ENCODE measurements at regions not wholly inside any gene's neighbourhood (a gene's known extent, or its start where the extent isn't known, plus 50 kb on each side); places are given as distances from the start of the nearest gene placed in this dataset.
"Not testable (repeated sequence)": the region's sequence is repeated elsewhere in the genome, so short reads cannot be mapped to it uniquely, and the experiment has no call there.

DNA sequence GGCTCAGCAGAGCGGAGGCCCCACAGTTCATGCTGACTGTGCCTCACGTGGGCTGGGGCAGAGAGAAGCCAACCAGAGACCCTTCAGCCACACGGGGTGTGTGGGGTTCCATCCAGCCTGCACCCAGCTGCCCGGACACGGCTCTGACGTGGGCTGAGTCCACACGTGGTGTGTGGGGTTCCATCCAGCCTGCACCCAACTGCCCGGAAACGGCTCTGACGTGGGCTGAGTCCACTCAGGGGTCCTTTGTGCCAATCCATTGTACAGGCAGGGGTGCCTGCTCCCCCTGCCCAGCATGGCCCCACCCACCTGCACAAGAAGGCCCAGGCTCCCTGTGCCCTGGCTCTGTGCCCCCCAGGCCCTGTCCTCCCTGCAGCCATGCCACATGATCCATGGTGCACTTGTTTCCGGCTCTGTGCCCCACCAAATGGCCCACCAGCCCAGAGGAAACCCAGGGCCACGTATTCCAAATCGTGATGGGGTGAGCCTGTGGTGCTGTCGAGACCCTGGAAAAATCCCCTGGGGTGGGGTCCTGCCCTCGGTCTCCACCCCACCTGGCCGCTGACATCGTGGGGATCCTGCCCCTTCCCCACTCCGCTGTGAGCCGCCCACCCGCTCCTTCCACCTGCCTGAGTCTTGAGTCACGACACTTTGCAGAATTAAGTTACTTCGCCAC lies 99.3 kb upstream of the SFSWAP start:
- no peak for DNase-seq

DNA sequence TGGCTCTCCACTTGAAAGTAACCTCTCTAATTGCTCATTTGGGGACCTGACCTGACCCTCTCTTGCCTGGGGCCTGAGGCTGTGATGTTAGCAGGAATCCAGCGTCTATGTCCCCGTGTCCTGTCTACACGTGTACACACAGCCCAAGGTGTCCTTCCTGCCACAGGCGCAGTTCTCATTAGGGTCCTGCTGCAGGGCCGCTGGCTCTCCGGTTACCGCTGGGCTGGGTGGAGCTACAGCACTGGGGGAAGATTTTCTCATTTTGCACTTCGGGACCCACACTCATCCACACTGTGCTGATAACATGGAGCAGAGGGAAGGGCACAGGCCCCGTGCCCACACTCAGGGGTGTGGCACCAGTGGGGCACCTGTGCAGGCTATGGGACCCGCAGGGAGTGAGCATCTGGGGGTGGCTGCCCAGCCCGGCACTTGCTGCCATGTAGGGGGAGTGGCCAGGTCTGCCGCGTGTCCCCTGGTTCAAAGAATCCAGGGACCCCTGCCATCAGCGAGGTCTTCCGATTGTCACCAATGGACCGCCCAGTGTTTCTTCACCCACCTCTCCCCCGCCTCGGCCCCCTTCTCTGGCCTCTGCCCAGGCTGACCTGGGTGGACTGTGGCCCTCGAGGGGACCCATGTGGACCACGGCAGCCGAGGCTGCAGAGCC lies 98.7 kb upstream of the SFSWAP start:
- DNase-seq = no peak

DNA sequence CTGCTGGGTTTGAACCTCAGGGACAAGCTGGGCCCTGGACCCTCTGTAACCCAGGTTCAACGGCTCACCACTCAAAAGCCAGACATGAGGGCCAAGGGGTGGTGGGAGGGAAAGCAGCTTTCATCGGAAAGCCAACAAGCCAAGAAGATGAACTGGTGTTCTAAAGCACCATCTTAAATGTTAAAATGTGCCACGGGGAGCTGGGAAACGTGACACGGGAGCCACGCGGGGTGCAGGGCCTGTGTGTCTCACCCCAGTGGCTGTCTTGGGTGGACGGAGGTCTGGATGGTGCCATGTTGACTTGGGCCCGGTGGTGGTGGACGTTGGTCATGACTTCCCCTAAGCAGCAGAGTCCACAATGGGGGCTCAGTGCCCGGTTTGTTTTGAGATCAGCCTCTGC lies 97.7 kb upstream of the SFSWAP start:
- DNase-seq = no peak

GRCh38 chr12:131613678-131614077 lies 97.2 kb upstream of the SFSWAP start:
- DNase-seq = no peak

DNA sequence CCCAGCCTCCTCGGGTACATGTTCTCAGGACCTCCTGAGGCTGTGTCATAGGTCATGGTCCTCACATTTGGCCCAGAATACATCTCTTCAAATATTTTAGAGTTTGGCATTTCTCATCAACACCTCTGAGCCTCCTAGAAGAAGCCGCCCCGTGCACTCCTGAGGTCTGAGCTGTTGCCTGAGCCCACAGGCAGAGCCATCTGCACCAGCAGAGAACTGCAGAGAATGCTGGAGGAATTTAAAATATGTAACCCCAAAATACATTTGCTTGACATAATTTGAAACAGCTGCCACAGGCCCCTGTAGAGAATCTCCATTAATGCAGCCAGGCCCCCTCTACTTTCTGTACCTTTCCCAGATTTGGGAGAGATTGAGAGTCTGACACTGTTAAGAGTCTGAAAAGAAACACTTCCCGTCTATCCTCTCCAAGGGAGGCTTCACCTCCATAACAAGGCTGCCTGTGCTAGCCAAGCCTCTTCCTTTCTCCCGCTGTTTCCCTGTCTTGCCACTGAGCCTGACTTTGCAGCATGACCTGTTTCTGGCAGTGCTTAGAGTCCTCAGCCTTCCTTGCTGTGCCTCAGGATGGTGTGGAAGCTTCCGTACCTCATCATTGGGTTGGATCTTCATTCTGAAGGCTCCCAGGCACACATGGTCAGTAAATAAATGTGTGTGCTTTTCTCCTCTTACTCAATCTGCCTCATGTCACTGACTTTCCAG lies 95.4 kb upstream of the SFSWAP start:
- no peak for DNase-seq

DNA sequence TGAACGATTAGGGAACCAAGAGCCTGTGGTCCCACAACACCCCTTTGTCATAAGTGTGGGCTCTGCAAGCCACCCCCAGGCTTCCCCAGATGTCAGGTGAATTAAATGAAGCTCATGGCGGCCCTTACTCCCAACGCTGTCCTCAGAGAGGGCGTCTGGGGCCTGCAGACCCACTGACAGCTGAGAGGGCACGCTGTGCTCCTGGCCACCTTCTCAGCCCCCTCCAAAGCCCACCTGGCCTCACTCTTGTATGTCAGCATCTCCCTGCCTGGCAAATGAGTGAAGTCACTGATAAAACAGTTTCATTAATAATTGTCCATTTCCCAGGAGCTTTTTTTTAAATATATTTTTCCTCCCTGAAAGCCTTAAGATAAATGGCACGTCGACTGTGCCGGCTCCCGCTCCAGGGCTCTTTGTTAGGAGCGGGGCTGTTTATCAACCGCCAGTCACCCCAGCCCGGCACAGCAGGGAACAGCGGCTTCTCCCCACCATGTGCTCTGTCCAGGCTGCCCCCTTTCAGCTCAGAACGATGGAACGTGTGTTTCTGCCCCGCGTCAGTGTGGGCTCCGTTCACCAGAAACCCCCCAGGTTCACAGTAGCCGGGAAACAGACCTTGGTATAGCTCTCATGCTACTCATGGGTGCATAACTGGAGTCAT lies 94.7 kb upstream of the SFSWAP start:
- DNase-seq = no peak

DNA sequence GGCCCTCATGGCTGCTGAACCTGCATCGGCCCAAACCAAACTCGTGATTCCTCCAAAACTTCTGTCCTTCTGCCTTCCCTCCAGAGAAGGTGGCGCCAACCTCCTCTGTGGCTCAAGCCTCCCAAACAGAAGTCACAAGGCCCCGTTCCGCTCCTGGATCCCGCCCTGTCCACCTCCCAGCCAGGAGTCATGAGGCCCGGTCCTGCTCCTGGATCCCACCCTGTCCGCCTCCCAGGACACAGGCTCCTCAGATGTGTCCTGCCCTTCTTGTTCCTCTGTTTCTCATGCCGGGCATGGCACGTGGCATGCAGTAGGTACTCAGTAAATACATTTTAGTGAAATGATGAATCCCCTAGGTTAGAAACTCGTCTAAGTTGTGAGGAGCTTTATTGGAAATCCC lies 94.2 kb upstream of the SFSWAP start:
- DNase-seq = no peak

DNA sequence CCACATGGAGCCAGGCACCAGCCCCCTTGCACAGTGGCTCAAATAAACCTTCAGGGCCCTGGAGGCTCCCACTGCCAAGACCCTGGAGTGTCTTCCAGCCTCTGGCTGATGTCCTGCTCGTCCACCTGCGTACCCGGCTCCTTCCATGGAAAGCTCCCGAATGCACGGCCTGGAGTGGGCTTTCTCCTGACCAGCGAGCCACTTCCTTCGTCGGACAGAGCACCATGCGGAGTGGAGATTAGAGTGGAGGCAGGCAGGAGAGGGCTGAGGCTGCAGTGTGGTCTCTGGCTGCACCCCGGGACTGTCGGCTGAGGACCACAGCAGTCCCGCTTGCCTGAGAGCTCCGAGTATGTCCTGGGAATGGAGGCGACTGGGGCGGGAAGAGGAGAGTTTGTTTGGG lies 93.7 kb upstream of the SFSWAP start:
- DNase-seq = no peak

GRCh38 chr12:131617596-131618302 lies 93.1 kb upstream of the SFSWAP start:
- no peak for DNase-seq

- DNase-seq = no peak
These were observed 92.6 kb upstream of the SFSWAP start for GRCh38 chr12:131618303-131618658.

GRCh38 chr12:131618701-131619100 lies 92.2 kb upstream of the SFSWAP start:
- DNase-seq = no peak

- DNase-seq = no peak
These were observed 91.7 kb upstream of the SFSWAP start for GRCh38 chr12:131619106-131619642.

- no peak for DNase-seq
These were observed 91.0 kb upstream of the SFSWAP start for GRCh38 chr12:131619736-131620506.

- no peak for DNase-seq
These were observed 90.4 kb upstream of the SFSWAP start for GRCh38 chr12:131620520-131620919.

DNA sequence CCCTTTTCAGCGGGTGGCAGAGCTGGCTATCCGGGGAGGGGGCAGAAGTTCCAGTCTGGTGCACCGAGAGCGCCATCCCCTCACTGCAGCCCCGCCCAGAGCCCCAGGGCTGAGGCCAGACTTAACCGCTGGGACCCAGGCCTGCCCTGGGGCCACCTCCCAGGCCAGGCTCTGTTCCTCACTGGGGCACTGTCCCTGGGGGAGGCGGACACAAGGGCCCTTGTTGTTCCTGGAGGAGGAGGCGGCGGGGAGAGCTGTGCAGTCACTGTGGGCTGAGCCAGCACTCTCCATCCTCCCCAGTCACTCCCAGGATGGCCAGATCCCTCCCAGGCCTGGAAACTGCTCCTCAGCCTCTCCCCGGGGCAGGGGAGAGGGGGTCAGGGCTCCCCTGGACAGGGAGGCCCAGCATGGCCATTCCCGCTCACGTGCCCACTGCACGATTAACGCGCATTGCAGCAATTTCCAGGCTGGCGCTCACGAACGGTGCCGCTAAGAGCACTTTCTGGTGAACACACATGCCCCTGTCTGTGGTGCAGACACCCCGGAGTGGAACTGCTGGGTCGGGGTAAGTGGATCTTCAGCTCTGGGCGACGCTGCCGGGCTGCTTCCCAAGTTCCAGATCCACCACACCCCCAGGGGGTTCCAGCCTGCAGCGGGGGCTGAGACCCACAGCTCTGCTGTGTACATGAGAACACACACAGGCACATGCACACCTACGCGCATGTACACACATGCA lies 89.8 kb upstream of the SFSWAP start:
- no peak for DNase-seq

- DNase-seq = no peak
These were observed 89.0 kb upstream of the SFSWAP start for GRCh38 chr12:131621701-131622421.

DNA sequence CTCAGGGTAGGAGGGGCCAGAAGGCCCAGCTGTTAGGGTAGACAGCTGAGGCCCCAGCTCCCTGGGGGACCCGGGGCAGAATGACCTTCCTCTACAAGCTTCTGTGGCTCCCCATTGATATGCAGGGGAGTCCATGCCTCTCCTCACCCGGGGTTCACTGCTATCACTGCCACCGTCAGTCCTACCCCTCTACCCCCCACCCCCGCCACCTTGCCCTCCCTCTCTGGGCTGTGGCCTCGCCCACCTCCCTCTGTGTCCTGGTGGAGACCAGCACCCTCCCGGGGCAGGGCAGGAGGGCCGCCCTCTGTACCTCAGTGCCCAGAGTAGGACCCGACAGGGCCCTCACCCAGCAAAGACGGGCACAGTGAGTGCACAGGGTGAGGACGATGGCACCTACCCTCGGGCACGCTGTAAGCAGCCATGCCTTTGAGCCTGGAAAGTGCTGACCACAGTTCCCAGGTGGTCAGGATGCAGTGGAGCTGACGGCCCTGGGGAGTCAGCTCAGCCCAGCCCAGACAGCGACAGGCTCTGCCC lies 88.4 kb upstream of the SFSWAP start:
- DNase-seq = no peak

DNA sequence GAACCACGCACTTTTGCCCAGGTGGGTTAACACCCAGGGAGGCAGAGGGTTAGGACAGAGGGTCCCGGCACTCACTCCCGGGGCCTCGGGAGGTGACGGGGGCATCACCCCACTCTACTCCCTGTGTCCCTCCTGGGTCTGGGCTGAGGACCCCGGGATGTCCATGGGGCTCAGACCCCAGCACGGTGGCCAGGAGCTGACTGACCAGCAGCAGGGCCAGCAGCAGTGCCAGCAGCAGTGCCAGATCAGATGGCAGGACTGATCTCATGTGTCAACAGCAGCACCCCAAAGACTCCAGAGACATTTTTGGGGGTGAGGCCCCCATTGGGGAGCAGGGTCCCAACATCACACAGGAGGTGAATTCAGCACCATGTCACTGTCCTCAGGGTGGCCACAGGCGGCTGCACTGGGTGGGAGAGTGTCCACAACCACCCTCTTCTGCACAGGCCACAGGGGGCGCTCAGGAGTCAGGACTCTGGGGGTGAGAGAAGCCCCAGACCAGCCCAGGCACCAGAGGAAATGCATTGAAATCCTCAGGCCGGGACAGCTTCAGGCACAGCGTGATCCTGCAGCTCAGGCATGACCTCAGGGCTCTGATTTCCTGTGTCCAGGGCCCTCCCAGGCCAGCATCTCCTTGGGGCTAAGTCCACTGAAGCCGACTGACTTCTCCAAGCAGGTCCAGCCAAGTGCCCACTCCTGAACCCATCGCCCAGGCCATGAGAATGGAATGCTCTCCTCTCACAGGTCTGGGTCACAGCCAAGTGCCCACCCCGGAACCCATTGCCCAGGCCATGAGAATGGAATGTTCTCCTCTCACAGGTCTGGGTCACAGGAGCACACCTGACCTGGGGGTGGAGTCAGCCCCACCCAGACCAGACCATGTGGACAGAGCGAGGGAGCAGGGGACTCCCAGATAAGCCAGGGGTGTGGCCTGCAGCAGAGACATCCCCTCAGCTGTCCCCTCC lies 87.2 kb upstream of the SFSWAP start:
- DNase-seq = not testable (repeated sequence)

GRCh38 chr12:131624369-131624739 lies 86.5 kb upstream of the SFSWAP start:
- DNase-seq = not testable (repeated sequence)
